BJ (cell line): ENCODE measurements at regions not wholly inside any gene's neighbourhood (a gene's known extent, or its start where the extent isn't known, plus 50 kb on each side); places are given as distances from the start of the nearest gene placed in this dataset.

ENCODE experiments used
- CTCF ChIA-PET: fragments of 350-600 bp; formaldehyde crosslinking; extraction: SDS; loops from one replicate; lab custom pipeline; 2021; ENCODE audit warnings: antibody characterized with exemption, inconsistent platforms; lab: Yijun Ruan, JAX
- POLR2A ChIA-PET: fragments of 300-600 bp; sonication (Branson Sonifier 250); formaldehyde crosslinking; extraction: SDS; loops from one replicate; lab custom pipeline; 2021; ENCODE audit warnings: antibody characterized with exemption; lab: Charles Lee
- DNase-seq: peaks from one replicate; pipeline ENCODE4 v3.0.0-alpha.2; 2011; ENCODE audit warnings: low read depth
- H3K27me3 ChIP-seq: 2 replicates; pipeline ENCODE4 v1.6.0; 2011; ENCODE audit warnings: low read length; ENCODE audit not compliant: control insufficient read depth, insufficient read depth
- H3K36me3 ChIP-seq: 2 replicates; pipeline ENCODE4 v1.5.1; 2011; ENCODE audit warnings: low read length; ENCODE audit not compliant: control insufficient read depth, insufficient read depth
- H3K4me3 ChIP-seq: 2 replicates; pipeline ENCODE4 v1.5.1; 2011; ENCODE audit warnings: low read depth, mild to moderate bottlenecking, control low read depth, low read length
- TF ChIP-seq, protein P1 (sequence below): IDR thresholded peaks from 2 replicates; pipeline ENCODE4 v1.5.1; 2011; ENCODE audit warnings: low read depth, mild to moderate bottlenecking, control low read depth, inconsistent platforms, low read length, moderate library complexity; ENCODE audit not compliant: insufficient read depth

- Histone ChIP-seq H3K36me3 (no peaks in the 10 kb centered on the region), H3K27me3 (no peaks in the 10 kb centered on the region), H3K4me3 (no peak overlapping the region)
- no peak for DNase-seq
- POLR2A ChIA-PET, result no interaction called here
- TF ChIP-seq, protein P1, sequence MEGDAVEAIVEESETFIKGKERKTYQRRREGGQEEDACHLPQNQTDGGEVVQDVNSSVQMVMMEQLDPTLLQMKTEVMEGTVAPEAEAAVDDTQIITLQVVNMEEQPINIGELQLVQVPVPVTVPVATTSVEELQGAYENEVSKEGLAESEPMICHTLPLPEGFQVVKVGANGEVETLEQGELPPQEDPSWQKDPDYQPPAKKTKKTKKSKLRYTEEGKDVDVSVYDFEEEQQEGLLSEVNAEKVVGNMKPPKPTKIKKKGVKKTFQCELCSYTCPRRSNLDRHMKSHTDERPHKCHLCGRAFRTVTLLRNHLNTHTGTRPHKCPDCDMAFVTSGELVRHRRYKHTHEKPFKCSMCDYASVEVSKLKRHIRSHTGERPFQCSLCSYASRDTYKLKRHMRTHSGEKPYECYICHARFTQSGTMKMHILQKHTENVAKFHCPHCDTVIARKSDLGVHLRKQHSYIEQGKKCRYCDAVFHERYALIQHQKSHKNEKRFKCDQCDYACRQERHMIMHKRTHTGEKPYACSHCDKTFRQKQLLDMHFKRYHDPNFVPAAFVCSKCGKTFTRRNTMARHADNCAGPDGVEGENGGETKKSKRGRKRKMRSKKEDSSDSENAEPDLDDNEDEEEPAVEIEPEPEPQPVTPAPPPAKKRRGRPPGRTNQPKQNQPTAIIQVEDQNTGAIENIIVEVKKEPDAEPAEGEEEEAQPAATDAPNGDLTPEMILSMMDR, result no peak
- CTCF ChIA-PET, result no interaction called here
These were observed 56.5 kb downstream of the CT47B1 start for GRCh38 chrX:120819126-120819525.

GRCh38 chrX:120813982-120814381, 61.7 kb downstream of the CT47B1 start:
- H3K27me3 ChIP-seq, result no peaks in the 10 kb centered on the region
- no peak overlapping the region for H3K4me3 ChIP-seq
- no peak for DNase-seq
- CTCF ChIA-PET, result no interaction called here
- TF ChIP-seq, protein P1, result no peak
- H3K36me3 ChIP-seq, result no peaks in the 10 kb centered on the region
- POLR2A ChIA-PET, result no interaction called here

DNA sequence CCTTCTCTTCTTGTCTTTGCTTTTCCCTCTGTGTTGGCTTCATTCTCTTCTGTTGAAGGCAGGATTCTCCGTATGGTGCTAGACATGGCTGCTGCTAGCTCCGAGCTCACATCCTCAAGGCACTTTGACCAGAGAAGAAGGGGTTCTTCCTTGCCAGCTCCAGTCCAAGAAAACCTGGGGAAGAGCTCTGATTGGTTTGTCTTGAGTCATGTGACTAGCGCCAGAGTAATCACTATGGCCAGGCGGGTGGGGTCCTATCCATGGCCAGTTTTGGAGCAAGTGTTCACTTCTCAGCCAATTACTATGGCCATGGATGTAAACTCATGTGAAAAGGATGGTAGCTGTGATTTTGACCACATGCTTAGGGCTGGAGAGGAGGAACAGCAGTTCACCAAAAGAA, 74.2 kb downstream of the CT47B1 start:
- H3K36me3 ChIP-seq, result no peaks in the 10 kb centered on the region
- ChIA-PET POLR2A (no interaction called here), CTCF (interaction anchor here (1.1 kb wide), 1 partner anchor 11 kb away, joined by 3 read pairs; no protein-coding TSS in a partner anchor)
- no peak overlapping the region for H3K4me3 ChIP-seq
- TF ChIP-seq, protein P1, result no peak
- no peak for DNase-seq
- no peaks in the 10 kb centered on the region for H3K27me3 ChIP-seq

DNA sequence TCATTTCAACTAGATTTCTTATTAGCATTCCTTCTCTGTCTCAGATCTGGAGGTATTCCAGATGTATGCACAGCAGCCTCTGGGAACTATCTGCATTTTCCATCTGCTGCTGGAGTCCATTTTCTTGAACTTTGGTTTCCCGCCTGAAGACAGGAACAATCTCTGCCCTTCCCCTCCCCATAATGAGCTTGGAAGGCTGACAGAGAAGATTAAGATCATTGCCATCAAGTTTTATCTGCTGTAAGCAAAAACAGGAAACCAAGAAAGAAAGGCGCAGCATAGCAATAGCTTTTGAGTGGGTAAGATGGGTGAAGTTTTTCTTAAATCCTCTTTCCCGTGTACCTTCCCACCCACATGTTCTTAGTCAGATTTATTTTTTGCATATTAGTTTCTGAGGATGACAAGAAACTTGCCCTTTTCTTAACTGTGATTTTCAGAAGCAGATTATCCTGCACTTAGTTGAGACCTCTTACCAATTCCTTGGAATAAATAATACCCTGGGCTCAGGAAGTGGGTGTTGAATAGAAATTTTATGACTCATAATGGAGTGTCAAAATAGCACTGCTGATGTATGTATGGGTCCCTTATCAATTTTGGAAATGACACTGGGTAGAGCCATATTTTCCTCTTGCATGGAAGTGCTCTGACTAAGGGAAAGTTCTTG, 78.3 kb downstream of the CT47B1 start:
- DNase-seq, result no peak
- no peak overlapping the region for H3K4me3 ChIP-seq
- TF ChIP-seq, protein P1, result no peak

GRCh38 chrX:120795301-120795700, 80.4 kb downstream of the CT47B1 start:
- CTCF ChIA-PET, result no interaction called here
- TF ChIP-seq, protein P1, result no peak
- no peak for DNase-seq
- Histone ChIP-seq H3K36me3 (no peaks in the 10 kb centered on the region), H3K27me3 (no peaks in the 10 kb centered on the region), H3K4me3 (no peak overlapping the region)
- POLR2A ChIA-PET, result no interaction called here

More for the DNA sequence above, 78.3 kb downstream of the CT47B1 start:
- Histone ChIP-seq H3K27me3 (no peaks in the 10 kb centered on the region), H3K36me3 (no peaks in the 10 kb centered on the region)
- ChIA-PET CTCF (no interaction called here), POLR2A (no interaction called here)
